Aorta (tissue), 5 donors: ENCODE measurements at regions not wholly inside any gene's neighbourhood (a gene's known extent, or its start where the extent isn't known, plus 50 kb on each side); places are given as distances from the start of the nearest gene placed in this dataset.

Experiments
- ATAC-seq: fragments of 200-7000 bp; cut with Tn5 transposase; one replicate; pipeline ENCODE4 v1.9.1; 2022; ENCODE audit warnings: moderate library complexity; ENCODE audit not compliant: low FRiP score
- DNase-seq, 2 donors: peaks; one replicate each; pipeline ENCODE4 v3.0.0-alpha.2; 2020
- H3K27ac ChIP-seq, 2 donors: one replicate each; pipeline ENCODE4 v1.5.1; 2013; ENCODE audit warnings: low read length in 2 of 2, mild to moderate bottlenecking in 2 of 2, moderate library complexity in 2 of 2, control low read depth in 1 of 2, inconsistent platforms in 1 of 2, low read depth in 1 of 2
- H3K27me3 ChIP-seq, 2 donors: one replicate each; pipeline ENCODE4 v1.6.1; 2013; ENCODE audit warnings: control low read depth in 1 of 2, low read length in 1 of 2, mild to moderate bottlenecking in 1 of 2, moderate library complexity in 1 of 2; ENCODE audit not compliant: insufficient read depth in 2 of 2, control insufficient read depth in 1 of 2
- H3K36me3 ChIP-seq, 2 donors: one replicate each; pipeline ENCODE4 v1.6.1; 2013; ENCODE audit warnings: control low read depth in 1 of 2, low read length in 1 of 2, mild to moderate bottlenecking in 1 of 2; ENCODE audit not compliant: insufficient read depth in 2 of 2, control insufficient read depth in 1 of 2
- H3K4me1 ChIP-seq, 2 donors: one replicate each; pipeline ENCODE4 v1.6.1; 2013; ENCODE audit warnings: low read length in 2 of 2, control low read depth in 1 of 2, mild to moderate bottlenecking in 1 of 2, moderate library complexity in 1 of 2; ENCODE audit not compliant: insufficient read depth in 2 of 2, control insufficient read depth in 1 of 2
- H3K4me3 ChIP-seq, 2 donors: one replicate each; pipeline ENCODE4 v1.5.1; 2013; ENCODE audit warnings: low read length in 2 of 2, control low read depth in 1 of 2, mild to moderate bottlenecking in 1 of 2
- H3K9me3 ChIP-seq: one replicate; pipeline ENCODE4 v1.6.1; 2013; ENCODE audit warnings: mild to moderate bottlenecking, low read length; ENCODE audit not compliant: control insufficient read depth
- WGBS, 2 donors: extraction: QIAGEN DNeasy Blood & Tissue Kit; methylation state at CpG; one replicate each; pipeline ENCODE4 v1.1.7; 2013; 5-methylcytosine and 5-hydroxymethylcytosine counted together
- intact Hi-C, 2 donors: fragments of 100-400 bp; cut with DNase I; formaldehyde crosslinking; loops; one replicate each; pipeline versions ENCODE4 v1.14.2 to v1.15.0; 2022
- donor health status: healthy with polysubstance abuse.
- donor health status: Bipolar disorder and iron deficiency.
- donor health status: DM: no; HTN: no; CAD: no.
- donor health status: DM: no; HTN: no; CAD: no.
- donor health status: DM: yes; HTN: yes; CAD: no.

GRCh38 chr5:17358031-17358430 lies 140.0 kb upstream of the TAF11L2 start:
- H3K4me1 ChIP-seq = no peaks in the 10 kb centered on the region
- no peaks in the 10 kb centered on the region for H3K36me3 ChIP-seq
- H3K27me3 ChIP-seq = no peaks in the 10 kb centered on the region
- no peaks in the 10 kb centered on the region for H3K9me3 ChIP-seq
- H3K4me3 ChIP-seq = no peak overlapping the region
- no peak for DNase-seq
- no peak overlapping the region for H3K27ac ChIP-seq
- ATAC-seq = no peak
- intact Hi-C loops = no loop called here
- WGBS, 2 donors = 95% methylated on average over 3 of the region's 3 CpGs

DNA sequence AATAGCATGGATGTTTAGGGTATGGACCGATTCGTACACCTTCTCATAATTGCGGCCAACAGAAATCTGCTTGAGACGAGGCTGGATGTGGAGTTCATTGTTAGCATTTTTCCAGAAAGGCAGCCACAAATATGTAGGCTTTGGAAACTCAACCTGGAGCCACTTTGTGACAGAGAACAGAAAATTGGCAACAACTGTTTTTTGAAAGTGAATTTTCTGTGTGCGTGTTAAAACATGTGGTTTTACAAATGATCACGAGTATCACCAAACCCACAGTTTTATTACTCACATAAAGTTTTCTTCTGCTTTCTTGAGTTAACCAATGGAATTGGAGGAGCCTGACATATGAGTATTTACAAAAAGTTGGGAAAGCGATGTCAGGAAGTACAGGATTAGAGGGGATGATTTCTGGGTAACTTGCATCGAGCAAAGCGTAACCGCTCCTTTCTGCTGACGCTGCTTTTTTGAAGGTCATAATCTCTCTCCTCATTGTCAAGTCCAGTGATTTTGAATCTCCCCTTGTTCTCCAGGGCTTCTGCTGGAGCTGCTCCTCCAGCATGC lies 138.5 kb upstream of the TAF11L2 start:
- no peak overlapping the region for H3K4me3 ChIP-seq
- no peak overlapping the region for H3K27ac ChIP-seq
- DNase-seq (no peak), ATAC-seq (no peak)
- H3K36me3 ChIP-seq = no peaks in the 10 kb centered on the region
- H3K27me3 ChIP-seq = no peaks in the 10 kb centered on the region
- intact Hi-C loops = no loop called here
- WGBS, 2 donors = 38 to 42% methylated on average over 11 of the region's 11 CpGs
- H3K9me3 ChIP-seq = no peaks in the 10 kb centered on the region
- no peaks in the 10 kb centered on the region for H3K4me1 ChIP-seq

DNA sequence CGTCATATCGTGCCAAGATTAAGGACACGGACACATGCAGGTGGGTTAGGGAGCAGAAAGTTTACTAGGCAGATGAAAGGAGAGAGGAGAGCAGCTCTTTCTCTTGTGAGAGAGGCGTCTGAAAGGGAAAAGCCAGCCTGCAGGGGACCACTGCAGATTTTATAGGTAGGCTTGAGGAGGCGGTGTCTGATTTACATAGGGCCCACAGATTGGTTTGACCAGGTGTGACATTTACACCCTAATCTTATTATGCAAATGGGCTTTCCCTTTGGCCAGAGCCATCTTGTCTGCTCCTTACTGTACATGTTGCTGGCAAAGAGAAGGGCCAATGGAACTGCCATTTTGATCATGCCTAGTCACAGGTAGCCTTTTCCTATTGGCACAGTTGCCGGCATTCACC lies 137.2 kb upstream of the TAF11L2 start:
- intact Hi-C loops = no loop called here
- H3K36me3 ChIP-seq = no peaks in the 10 kb centered on the region
- no peak overlapping the region for H3K27ac ChIP-seq
- 95 to 98% methylated on average over 6 of the region's 6 CpGs for WGBS, 2 donors
- H3K4me1 ChIP-seq = no peaks in the 10 kb centered on the region
- no peaks in the 10 kb centered on the region for H3K27me3 ChIP-seq
- no peaks in the 10 kb centered on the region for H3K9me3 ChIP-seq
- DNase-seq = no peak
- ATAC-seq = no peak
- no peak overlapping the region for H3K4me3 ChIP-seq

DNA sequence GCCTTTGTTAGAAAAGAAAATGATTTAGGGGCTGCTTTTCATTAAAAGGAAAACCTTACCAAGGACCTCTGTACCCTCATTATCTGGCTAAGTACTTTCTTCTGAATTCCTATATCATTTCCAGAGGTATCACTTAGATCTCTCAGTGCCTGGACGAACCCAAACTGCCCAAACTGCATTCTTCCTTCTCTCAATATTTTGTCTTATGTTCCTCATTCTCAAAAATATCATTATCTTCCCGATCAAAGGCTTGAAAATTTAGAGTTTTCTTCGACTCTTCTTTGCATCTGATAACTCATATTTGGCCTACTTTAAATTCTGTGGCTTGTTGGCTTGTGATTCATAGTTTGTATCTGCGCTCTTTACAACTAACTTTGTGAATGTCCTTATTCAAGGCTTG lies 136.7 kb upstream of the TAF11L2 start:
- Histone ChIP-seq H3K4me3 (no peak overlapping the region), H3K27ac (no peak overlapping the region), H3K4me1 (no peaks in the 10 kb centered on the region), H3K27me3 (no peaks in the 10 kb centered on the region), H3K36me3 (no peaks in the 10 kb centered on the region), H3K9me3 (no peaks in the 10 kb centered on the region)
- WGBS, 2 donors = 93 to 97% methylated on average over 4 of the region's 4 CpGs
- ATAC-seq = no peak
- intact Hi-C loops = no loop called here
- DNase-seq = no peak

GRCh38 chr5:17364987-17365810 lies 132.8 kb upstream of the TAF11L2 start:
- H3K36me3 ChIP-seq = no peaks in the 10 kb centered on the region
- H3K4me1 ChIP-seq = no peaks in the 10 kb centered on the region
- DNase-seq (no peak), ATAC-seq (no peak)
- 38 to 43% methylated on average over 4 of the region's 4 CpGs for WGBS, 2 donors
- H3K27ac ChIP-seq = no peak overlapping the region
- H3K9me3 ChIP-seq = no peaks in the 10 kb centered on the region
- no peak overlapping the region for H3K4me3 ChIP-seq
- intact Hi-C loops = no loop called here
- H3K27me3 ChIP-seq = no peaks in the 10 kb centered on the region

DNA sequence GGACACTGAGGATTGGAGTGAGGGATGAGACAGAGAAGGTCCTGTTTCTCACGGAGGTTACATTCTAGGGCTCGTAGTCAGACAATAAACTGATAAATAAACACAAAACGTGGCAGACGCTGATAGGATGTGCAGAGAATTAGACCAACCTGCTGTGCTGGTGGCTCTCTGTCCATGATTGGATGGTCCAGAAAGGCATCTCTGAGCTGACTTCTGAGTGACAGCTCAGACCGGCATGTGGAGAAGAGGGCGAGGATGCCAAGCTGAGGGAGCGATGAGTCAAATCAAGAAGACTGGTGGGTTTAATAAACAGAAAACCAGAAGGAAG lies 132.3 kb upstream of the TAF11L2 start:
- Histone ChIP-seq H3K4me1 (no peaks in the 10 kb centered on the region), H3K36me3 (no peaks in the 10 kb centered on the region), H3K4me3 (no peak overlapping the region), H3K27ac (no peak overlapping the region), H3K9me3 (no peaks in the 10 kb centered on the region), H3K27me3 (no peaks in the 10 kb centered on the region)
- 79 to 82% methylated on average over 7 of the region's 7 CpGs for WGBS, 2 donors
- no peak for ATAC-seq
- DNase-seq = no peak
- intact Hi-C loops = no loop called here

- no peak for ATAC-seq
- DNase-seq = no peak
- Histone ChIP-seq H3K36me3 (no peaks in the 10 kb centered on the region), H3K9me3 (no peaks in the 10 kb centered on the region), H3K4me3 (no peak overlapping the region), H3K27me3 (no peaks in the 10 kb centered on the region), H3K27ac (no peak overlapping the region), H3K4me1 (no peaks in the 10 kb centered on the region)
- 66 to 68% methylated on average over 3 of the region's 3 CpGs for WGBS, 2 donors
- intact Hi-C loops = no loop called here
Observed at GRCh38 chr5:17367256-17367840, 130.7 kb upstream of the TAF11L2 start.

GRCh38 chr5:17370651-17371050 lies 127.4 kb upstream of the TAF11L2 start:
- intact Hi-C loops = no loop called here
- Histone ChIP-seq H3K36me3 (no peaks in the 10 kb centered on the region), H3K9me3 (peaks cover 1% of the 10 kb centered on the region), H3K27me3 (no peaks in the 10 kb centered on the region), H3K4me1 (no peaks in the 10 kb centered on the region), H3K27ac (no peak overlapping the region), H3K4me3 (no peak overlapping the region)
- WGBS, 2 donors = 91 to 96% methylated on average over 7 of the region's 7 CpGs
- no peak for DNase-seq
- ATAC-seq = no peak

DNA sequence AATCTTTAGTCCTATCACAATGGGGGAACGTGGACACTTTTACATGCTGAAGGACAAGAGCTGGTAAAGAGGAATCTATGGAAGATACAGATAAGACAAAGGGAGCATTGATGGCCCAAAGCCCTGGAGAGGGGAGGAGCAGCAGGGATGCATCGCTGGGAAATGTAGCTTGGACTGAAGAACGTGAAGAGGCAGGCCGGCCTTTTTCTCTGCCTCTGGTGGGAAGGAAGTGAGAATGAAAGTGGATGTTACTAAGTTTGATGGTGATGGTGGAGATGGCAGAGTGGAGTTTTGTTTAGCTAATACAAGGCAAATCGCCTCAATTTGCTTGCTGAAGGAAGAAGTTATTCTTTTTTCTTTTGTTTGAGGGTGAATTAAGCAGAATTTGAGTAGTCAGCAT lies 124.6 kb upstream of the TAF11L2 start:
- H3K27me3 ChIP-seq = no peaks in the 10 kb centered on the region
- DNase-seq = no peak
- peaks cover 0 to 1% of the 10 kb centered on the region in 2 donors for H3K4me1 ChIP-seq
- H3K9me3 ChIP-seq = peaks cover 1% of the 10 kb centered on the region
- no peak for ATAC-seq
- H3K27ac ChIP-seq = no peak overlapping the region
- 67 to 71% methylated on average over 5 of the region's 5 CpGs for WGBS, 2 donors
- no peak overlapping the region for H3K4me3 ChIP-seq
- no peaks in the 10 kb centered on the region for H3K36me3 ChIP-seq
- intact Hi-C loops = no loop called here
